H1 (cell line): ENCODE measurements at regions not wholly inside any gene's neighbourhood (a gene's known extent, or its start where the extent isn't known, plus 50 kb on each side); places are given as distances from the start of the nearest gene placed in this dataset.

Experiments
- CTCF ChIA-PET: fragments of 300-600 bp; sonication (Branson Sonifier 250); formaldehyde crosslinking; loops from one replicate; lab custom pipeline; 2021; ENCODE audit not compliant: partially characterized antibody; lab: Charles Lee
- POLR2A ChIA-PET: fragments of 300-600 bp; sonication (Branson Sonifier 250); formaldehyde crosslinking; loops from one replicate; lab custom pipeline; 2021; ENCODE audit warnings: inconsistent platforms; ENCODE audit not compliant: partially characterized antibody; lab: Charles Lee
- DNase-seq, 2 experiments: peaks; one replicate each; pipeline versions ENCODE4 v3.0.0 to v3.0.0-alpha.2; 2010 to 2022; ENCODE audit warnings: low spot score in 2 of 2, low read depth in 1 of 2, mixed read lengths in 1 of 2
- FAIRE-seq: peaks from 2 replicates; lab custom pipeline; 2011; peaks lifted over from hg19 to GRCh38; lab: Jason Lieb, UNC
- H2AFZ ChIP-seq: 2 replicates; pipeline ENCODE4 v1.8.1; 2012; ENCODE audit warnings: low read length, inconsistent platforms
- H2AK5ac ChIP-seq: 2 replicates; pipeline ENCODE4 v1.6.1; 2013; ENCODE audit warnings: low read depth, low read length
- H2BK120ac ChIP-seq: replicated peaks from 2 replicates; pipeline ENCODE3; 2013; ENCODE audit warnings: low read depth, low read length, inconsistent platforms
- H2BK12ac ChIP-seq: 2 replicates; pipeline ENCODE4 v1.6.1; 2013; ENCODE audit warnings: low read depth, low read length
- H2BK15ac ChIP-seq: 2 replicates; pipeline ENCODE4 v1.6.1; 2013; ENCODE audit warnings: low read length
- H2BK20ac ChIP-seq: 2 replicates; pipeline ENCODE4 v1.6.1; 2013; ENCODE audit warnings: low read length
- H2BK5ac ChIP-seq: 2 replicates; pipeline ENCODE4 v1.6.1; 2013; ENCODE audit warnings: low read depth, low read length
- H3K14ac ChIP-seq: 2 replicates; pipeline ENCODE4 v1.6.1; 2013; ENCODE audit warnings: inconsistent platforms; ENCODE audit not compliant: insufficient read length
- H3K18ac ChIP-seq: 2 replicates; pipeline ENCODE4 v1.6.1; 2013; ENCODE audit warnings: low read length; ENCODE audit errors: extremely low read depth
- H3K23ac ChIP-seq: 2 replicates; pipeline ENCODE4 v1.6.1; 2013; ENCODE audit warnings: inconsistent platforms; ENCODE audit not compliant: insufficient read length
- H3K23me2 ChIP-seq: 2 replicates; pipeline ENCODE4 v1.6.1; 2013; ENCODE audit warnings: low read depth, low read length
- H3K27ac ChIP-seq: 2 replicates; pipeline ENCODE4 v1.6.1; 2011; ENCODE audit warnings: low read depth, low read length, inconsistent platforms
- H3K27me3 ChIP-seq, 4 experiments: replicated peaks in 1 of 4; 1 replicate in 1 of 4; 2 replicates in 3 of 4; pipeline versions ENCODE4 v1.6.1 to v1.8.1; 2011 to 2013; ENCODE audit warnings: low read length in 3 of 4, mild to moderate bottlenecking in 3 of 4, inconsistent platforms in 2 of 4, mixed read lengths in 2 of 4, moderate library complexity in 1 of 4; ENCODE audit not compliant: control insufficient read depth in 3 of 4, insufficient read depth in 3 of 4; ENCODE audit errors: extremely low read depth in 1 of 4
- H3K36me3 ChIP-seq, 4 experiments: 2 replicates each; pipeline versions ENCODE4 v1.6.1 to v1.8.1; 2011 to 2013; ENCODE audit warnings: mild to moderate bottlenecking in 4 of 4, low read length in 3 of 4, moderate library complexity in 2 of 4, control low read depth in 1 of 4, inconsistent platforms in 1 of 4; ENCODE audit not compliant: insufficient read depth in 4 of 4, control insufficient read depth in 2 of 4
- H3K4ac ChIP-seq: replicated peaks from 2 replicates; pipeline ENCODE3; 2013; ENCODE audit warnings: low read length, low read depth, mixed read lengths, inconsistent platforms; ENCODE audit not compliant: insufficient read length
- H3K4me1 ChIP-seq, 4 experiments: replicated peaks in 1 of 4; 1 replicate in 1 of 4; 2 replicates in 3 of 4; pipeline versions ENCODE4 v1.6.1 to v1.8.1; 2011 to 2013; ENCODE audit warnings: low read length in 3 of 4, inconsistent platforms in 2 of 4, mixed read lengths in 1 of 4; ENCODE audit not compliant: insufficient read depth in 4 of 4, control insufficient read depth in 3 of 4
- H3K4me2 ChIP-seq, 2 experiments: 2 replicates each; pipeline versions ENCODE4 v1.6.1 to v1.8.1; 2011 to 2013; ENCODE audit warnings: low read depth in 2 of 2, low read length in 2 of 2, control low read depth in 1 of 2, inconsistent platforms in 1 of 2, mild to moderate bottlenecking in 1 of 2; ENCODE audit not compliant: insufficient read depth in 1 of 2
- H3K4me3 ChIP-seq, 4 experiments: fragments of 200-600, 300-600 bp in 1 of 4; sonication (generic), shearing (Covaris generic), sonication (Bioruptor Twin) in 1 of 4; 2 replicates each; pipeline versions ENCODE4 v1.5.1 to v1.8.1; 2011 to 2016; ENCODE audit warnings: low read length in 4 of 4, low read depth in 3 of 4, control low read depth in 2 of 4, inconsistent platforms in 2 of 4, mild to moderate bottlenecking in 2 of 4, mixed read lengths in 1 of 4, moderate library complexity in 1 of 4; ENCODE audit not compliant: insufficient read depth in 2 of 4; ENCODE audit errors: extremely low read depth in 1 of 4
- H3K56ac ChIP-seq: replicated peaks from 2 replicates; pipeline ENCODE3; 2013; ENCODE audit warnings: low read depth, mild to moderate bottlenecking, mixed read lengths, low read length, inconsistent platforms; ENCODE audit not compliant: insufficient read length
- H3K79me1 ChIP-seq: 2 replicates; pipeline ENCODE4 v1.6.1; 2013; ENCODE audit warnings: low read depth, low read length, control low read depth
- H3K79me2 ChIP-seq, 2 experiments: 2 replicates each; pipeline versions ENCODE4 v1.6.1 to v1.8.1; 2012 to 2013; ENCODE audit warnings: low read length in 2 of 2, mild to moderate bottlenecking in 2 of 2, inconsistent platforms in 1 of 2; ENCODE audit not compliant: insufficient read depth in 2 of 2, control insufficient read depth in 1 of 2
- H3K9ac ChIP-seq, 4 experiments: replicated peaks in 1 of 4; 1 replicate in 1 of 4; 2 replicates in 3 of 4; pipeline versions ENCODE4 v1.6.1 to v1.8.1; 2011 to 2013; ENCODE audit warnings: low read depth in 3 of 4, low read length in 3 of 4, control low read depth in 2 of 4, mild to moderate bottlenecking in 2 of 4, moderate library complexity in 2 of 4, inconsistent platforms in 1 of 4; ENCODE audit errors: extremely low read depth in 1 of 4
- H3K9me3 ChIP-seq, 2 experiments: 2 replicates each; pipeline versions ENCODE4 v1.6.1 to v1.8.1; 2012 to 2013; ENCODE audit warnings: mild to moderate bottlenecking in 2 of 2, moderate library complexity in 2 of 2, control low read depth in 1 of 2, inconsistent platforms in 1 of 2, low read depth in 1 of 2, low read length in 1 of 2, mixed read lengths in 1 of 2; ENCODE audit not compliant: insufficient read depth in 2 of 2
- H4K20me1 ChIP-seq, 2 experiments: replicated peaks in 1 of 2; 2 replicates each; pipeline versions ENCODE3 to v1.8.1; 2011 to 2013; ENCODE audit warnings: inconsistent platforms in 2 of 2, low read length in 2 of 2, mild to moderate bottlenecking in 1 of 2; ENCODE audit not compliant: insufficient read depth in 2 of 2, control insufficient read depth in 1 of 2
- H4K5ac ChIP-seq: 2 replicates; pipeline ENCODE4 v1.6.1; 2013; ENCODE audit warnings: low read length, low read depth, mixed read lengths, inconsistent platforms; ENCODE audit not compliant: insufficient read length
- H4K8ac ChIP-seq: 2 replicates; pipeline ENCODE4 v1.8.0; 2013; ENCODE audit warnings: mild to moderate bottlenecking, moderate library complexity, low read length, inconsistent platforms; ENCODE audit not compliant: insufficient read depth; ENCODE audit errors: extremely low read depth
- H4K91ac ChIP-seq: replicated peaks from 2 replicates; pipeline ENCODE3; 2013; ENCODE audit warnings: low read length, mixed read lengths, inconsistent platforms; ENCODE audit not compliant: insufficient read length
- BACH1 ChIP-seq: IDR thresholded peaks from 2 replicates; pipeline ENCODE4 v1.6.1; 2012; ENCODE audit warnings: low read length, improper control_type of control experiment
- BCL11A ChIP-seq, 2 experiments: IDR thresholded peaks; one replicate each; pipeline ENCODE4 v1.6.1; 2011; ENCODE audit warnings: low read depth in 2 of 2, low read length in 2 of 2, mild to moderate bottlenecking in 2 of 2
- BRCA1 ChIP-seq: IDR thresholded peaks from 2 replicates; pipeline ENCODE4 v1.6.1; 2012; ENCODE audit warnings: low read depth, low read length, improper control_type of control experiment
- EGR1 ChIP-seq: IDR thresholded peaks from 2 replicates; pipeline ENCODE4 v1.6.1; 2011; ENCODE audit warnings: low read depth, low read length, borderline replicate concordance
- EP300 ChIP-seq, 2 experiments: IDR thresholded peaks; 1 replicate in 1 of 2; 2 replicates in 1 of 2; pipeline ENCODE4 v1.6.1; 2011 to 2012; ENCODE audit warnings: low read depth in 2 of 2, low read length in 2 of 2, mild to moderate bottlenecking in 2 of 2, borderline replicate concordance in 1 of 2, inconsistent platforms in 1 of 2, moderate library complexity in 1 of 2
- PHF8 ChIP-seq: fragments of 200-600 bp; sonication (generic); conservative IDR thresholded peaks from 2 replicates; pipeline ENCODE4 v1.7.1; 2012; ENCODE audit warnings: low read depth, mild to moderate bottlenecking, inconsistent platforms, low read length, moderate library complexity
- POLR2AphosphoS5 ChIP-seq: IDR thresholded peaks from 2 replicates; pipeline ENCODE4 v1.6.1; 2011; ENCODE audit warnings: low read depth, low read length
- RFX5 ChIP-seq: IDR thresholded peaks from 2 replicates; pipeline ENCODE4 v1.6.1; 2011; ENCODE audit warnings: low read depth, low read length, improper control_type of control experiment, borderline replicate concordance
- RNF2 ChIP-seq: fragments of 200-900, 300-1000 bp; sonication (generic); IDR thresholded peaks from 2 replicates; pipeline ENCODE4 v1.7.1; 2016; ENCODE audit warnings: borderline replicate concordance, low read depth, mild to moderate bottlenecking, antibody characterized with exemption, low read length; ENCODE audit not compliant: poor library complexity, severe bottlenecking; ENCODE audit errors: missing control alignments
- RXRA ChIP-seq: IDR thresholded peaks from 2 replicates; pipeline ENCODE4 v1.6.1; 2011; ENCODE audit warnings: low read depth, mild to moderate bottlenecking, low read length, moderate library complexity; ENCODE audit not compliant: insufficient read depth
- SP2 ChIP-seq: IDR thresholded peaks from 2 replicates; pipeline ENCODE4 v1.6.1; 2012; ENCODE audit warnings: mild to moderate bottlenecking, low read length, inconsistent platforms
- ZNF274 ChIP-seq: IDR thresholded peaks from 2 replicates; pipeline ENCODE4 v1.7.0; 2012; ENCODE audit warnings: low read length, borderline replicate concordance; ENCODE audit errors: extremely low read depth
- WGBS, 2 experiments: shearing (Covaris generic) in 1 of 2; methylation state at CpG; one replicate each; pipeline versions ENCODE4 v1.1.6 to v1.1.7; 2013 to 2015; ENCODE audit warnings: low lambda C conversion rate in 2 of 2, mixed read lengths in 2 of 2, inconsistent platforms in 1 of 2, low coverage in 1 of 2, missing lambda C conversion rate in 1 of 2; ENCODE audit not compliant: insufficient replicate concordance in 2 of 2, insufficient coverage in 1 of 2, insufficient read length in 1 of 2; ENCODE audit errors: extremely low coverage in 1 of 2, missing lambda C conversion rate in 1 of 2; 5-methylcytosine and 5-hydroxymethylcytosine counted together
- TF ChIP-seq, protein P1 (sequence below): IDR thresholded peaks from 2 replicates; pipeline ENCODE4 v1.6.1; 2011; ENCODE audit warnings: low read length, improper control_type of control experiment

DNA sequence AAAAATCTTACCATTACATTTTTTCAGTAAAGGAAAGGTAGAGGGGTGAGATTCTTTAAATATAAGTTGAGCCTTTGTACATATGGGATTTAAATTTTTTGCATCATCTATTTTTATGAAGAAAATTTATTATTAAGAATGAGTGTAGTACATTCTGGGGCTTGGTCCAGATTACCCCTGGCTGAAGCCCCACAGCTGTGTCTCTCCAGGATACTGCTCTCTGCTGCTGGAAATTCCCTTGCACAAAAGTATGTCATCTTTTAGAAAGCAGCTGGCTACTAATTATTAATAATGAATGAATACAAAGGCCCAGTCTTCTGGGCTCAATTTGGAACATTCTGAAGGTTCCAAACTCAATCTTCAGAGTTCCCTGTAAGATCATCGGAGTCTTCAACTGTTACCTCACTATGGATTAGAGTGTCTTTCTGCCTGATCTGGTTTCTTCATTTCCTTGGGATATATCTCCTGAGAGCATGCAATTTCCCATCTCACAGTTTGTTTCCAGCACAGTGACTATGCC is 428.6 kb upstream of the BRINP3 start:
- Histone ChIP-seq H3K23ac (no peak overlapping the region), H2BK12ac (no peak overlapping the region), H4K8ac (no peak overlapping the region), H3K14ac (no peak overlapping the region), H3K79me1 (no peaks in the 10 kb centered on the region), H3K4me3 (no peak overlapping the region), H3K18ac (no peak overlapping the region), H3K23me2 (no peaks in the 10 kb centered on the region), H2BK5ac (no peak overlapping the region), H2AK5ac (no peak overlapping the region), H4K5ac (no peak overlapping the region), H3K4me2 (no peak overlapping the region), H3K4ac (no peak overlapping the region), H2BK20ac (no peak overlapping the region), H3K27me3 (no peaks in the 10 kb centered on the region), H3K9me3 (no peaks in the 10 kb centered on the region), H3K4me1 (no peaks in the 10 kb centered on the region), H2AFZ (no peak overlapping the region), H3K56ac (no peak overlapping the region), H3K79me2 (no peaks in the 10 kb centered on the region), H3K9ac (no peak overlapping the region), H2BK120ac (no peak overlapping the region), H4K91ac (no peak overlapping the region), H3K27ac (no peak overlapping the region), H3K36me3 (no peaks in the 10 kb centered on the region), H2BK15ac (no peak overlapping the region), H4K20me1 (no peaks in the 10 kb centered on the region)
- TF ChIP-seq SP2 (no peak), BACH1 (no peak), POLR2AphosphoS5 (no peak), BRCA1 (no peak), RNF2 (no peak), PHF8 (no peak), EP300 (IDR thresholded peaks at IDR 0.05; ENCODE audit: borderline replicate concordance in 1 of 2, low read depth in 2 of 2, low read length in 2 of 2) (no peak), RXRA (no peak), BCL11A (IDR thresholded peaks at IDR 0.05; ENCODE audit: low read depth in 2 of 2, low read length in 2 of 2) (no peak), EGR1 (no peak), RFX5 (no peak), ZNF274 (no peak)
- TF ChIP-seq, protein P1, sequence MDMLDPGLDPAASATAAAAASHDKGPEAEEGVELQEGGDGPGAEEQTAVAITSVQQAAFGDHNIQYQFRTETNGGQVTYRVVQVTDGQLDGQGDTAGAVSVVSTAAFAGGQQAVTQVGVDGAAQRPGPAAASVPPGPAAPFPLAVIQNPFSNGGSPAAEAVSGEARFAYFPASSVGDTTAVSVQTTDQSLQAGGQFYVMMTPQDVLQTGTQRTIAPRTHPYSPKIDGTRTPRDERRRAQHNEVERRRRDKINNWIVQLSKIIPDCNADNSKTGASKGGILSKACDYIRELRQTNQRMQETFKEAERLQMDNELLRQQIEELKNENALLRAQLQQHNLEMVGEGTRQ: no peak
- CTCF ChIA-PET: no interaction called here
- 100% methylated on average over 1 of the region's 1 CpG; no CpG with 5 or more reads in 1 of the 2 experiments for WGBS, 2 experiments
- POLR2A ChIA-PET: no interaction called here
- FAIRE-seq (no peak), DNase-seq (no peak)
